ENCODE measurements at regions not wholly inside any gene's neighbourhood (a gene's known extent, or its start where the extent isn't known, plus 50 kb on each side); places are given as distances from the start of the nearest gene placed in this dataset.
"Not testable (repeated sequence)": the region's sequence is repeated elsewhere in the genome, so short reads cannot be mapped to it uniquely, and the experiment has no call there.

DNA sequence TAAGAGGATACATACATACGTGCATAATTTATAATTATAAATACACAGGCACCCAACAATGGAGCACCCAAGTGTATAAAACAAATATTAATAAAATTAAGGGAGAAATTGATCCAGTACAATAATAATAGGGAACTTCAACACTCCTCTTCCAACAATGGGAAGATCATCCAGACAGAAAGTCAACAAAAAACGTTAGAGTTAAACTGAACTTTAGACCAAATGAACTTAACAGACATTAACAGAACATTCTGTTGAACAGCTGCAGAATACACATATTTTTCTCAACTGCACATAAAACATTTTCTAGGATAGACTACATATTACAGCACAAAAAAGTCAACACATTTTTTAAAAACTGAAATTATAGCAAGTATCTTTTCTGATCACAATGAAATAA lies 339.7 kb downstream of the CGGBP1 start:
- no peak for DNase-seq

DNA sequence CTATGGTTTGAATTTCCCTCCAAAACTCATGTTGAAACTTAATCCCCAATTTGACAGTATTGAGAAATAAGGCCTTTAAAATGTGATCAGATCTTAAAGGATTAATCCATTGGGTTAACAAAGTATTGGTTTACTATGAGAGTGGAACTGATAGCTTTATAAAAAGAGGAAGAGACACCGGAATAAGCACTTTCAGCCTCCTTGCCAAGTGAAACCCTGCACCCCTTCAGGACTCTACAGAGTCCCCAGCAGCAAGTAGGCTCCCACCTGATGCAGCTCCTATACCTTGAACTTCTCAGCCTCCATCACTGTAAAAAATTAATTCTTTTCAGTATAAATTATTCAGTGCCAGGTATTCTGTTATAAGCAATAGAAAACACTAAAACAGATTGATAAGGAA lies 348.3 kb downstream of the CGGBP1 start:
- DNase-seq, result no peak

DNA sequence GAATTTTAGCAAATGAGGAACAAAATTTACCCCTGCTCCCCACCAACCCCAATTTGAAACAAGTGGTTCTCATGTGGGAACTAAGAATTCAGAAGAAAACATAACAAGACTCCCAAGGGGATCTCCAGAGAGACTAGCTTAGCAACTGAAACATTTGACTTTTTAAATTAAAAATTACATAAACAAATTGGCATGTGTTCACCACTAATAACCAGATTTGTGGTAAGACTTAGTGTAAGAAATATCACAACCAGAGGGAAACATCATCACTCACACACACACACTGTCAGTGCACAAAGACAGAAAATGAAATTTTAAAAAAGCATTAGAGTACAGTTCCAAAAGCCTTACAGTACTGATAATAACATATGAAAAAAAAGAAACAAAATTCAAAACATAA lies 348.8 kb downstream of the CGGBP1 start:
- DNase-seq, result no peak

DNA sequence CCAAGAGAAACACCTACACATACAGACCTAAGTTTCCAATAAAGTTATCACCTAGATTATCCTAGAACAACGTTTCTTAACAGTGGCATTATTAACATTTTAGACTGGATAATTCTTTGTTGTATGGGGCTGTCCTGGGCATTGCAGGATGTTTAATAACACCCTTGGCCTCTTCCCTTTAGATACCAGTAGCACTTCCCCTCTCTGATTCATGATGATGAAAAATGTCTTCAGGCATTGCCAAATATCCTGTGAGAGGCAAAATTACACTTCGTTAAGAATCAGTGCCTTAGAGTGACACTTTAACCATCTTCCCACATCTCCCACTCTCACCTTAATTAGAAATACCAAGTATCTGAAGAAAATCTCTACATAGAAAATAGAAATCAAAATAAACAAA lies 352.6 kb downstream of the CGGBP1 start:
- DNase-seq, result no peak

DNA sequence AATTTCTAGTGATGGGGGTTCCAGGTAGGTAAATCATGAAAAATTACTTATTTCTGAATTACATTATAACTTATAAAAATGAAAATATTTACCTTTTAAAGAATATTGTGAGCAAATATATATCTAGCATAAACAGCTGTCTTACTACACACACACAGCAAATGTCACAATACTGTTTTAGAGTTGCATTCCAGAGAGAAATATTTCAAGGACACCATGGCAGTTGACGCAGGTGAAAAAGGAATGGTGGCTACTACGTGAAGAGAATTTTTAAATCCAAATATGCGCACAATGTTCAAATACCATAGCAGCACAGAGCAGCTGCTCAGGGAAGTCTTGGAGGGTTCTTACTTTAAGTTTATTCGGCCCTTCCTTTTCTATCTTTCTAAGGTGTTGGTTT lies 356.2 kb downstream of the CGGBP1 start:
- no peak for DNase-seq

DNA sequence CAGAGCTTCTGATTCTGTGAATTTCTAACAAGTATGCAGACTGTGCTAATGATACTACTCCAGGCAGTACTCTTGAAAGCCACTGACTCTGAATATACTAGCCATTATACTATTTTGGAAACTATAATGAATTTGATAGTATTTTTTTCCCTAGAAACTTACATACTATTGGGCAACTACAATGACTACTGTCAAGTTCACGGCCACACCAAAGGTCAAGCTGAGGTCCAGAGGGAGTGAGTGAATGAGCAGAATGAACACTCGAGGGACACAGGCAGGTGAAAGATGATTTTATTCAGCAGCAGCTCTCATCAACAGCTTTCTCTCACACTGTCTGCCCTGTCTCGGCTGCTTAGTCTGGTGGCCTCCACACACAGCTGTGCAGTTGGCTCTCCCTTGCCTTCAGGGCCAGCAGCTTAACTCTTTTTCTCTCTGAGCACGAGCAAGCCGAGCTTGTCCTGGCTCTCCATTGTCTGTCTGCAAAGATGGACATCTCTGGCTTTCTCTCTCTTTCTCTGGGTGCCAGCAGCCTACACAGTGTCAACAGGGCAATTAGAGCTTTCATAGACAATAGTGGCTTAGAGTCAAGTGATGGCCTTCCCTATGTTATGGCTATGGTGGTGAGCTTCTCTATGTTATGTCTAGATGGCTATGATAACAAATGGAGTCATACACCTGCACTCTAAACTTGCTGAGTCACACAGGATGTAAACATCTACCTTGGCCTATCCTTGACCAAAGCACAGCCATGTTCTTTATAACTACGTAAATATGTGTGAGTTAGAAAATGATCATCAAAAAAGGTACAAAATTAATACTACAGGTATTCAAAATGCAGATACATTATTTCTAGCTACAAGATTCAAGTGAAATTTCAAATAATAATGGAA lies 362.4 kb downstream of the CGGBP1 start:
- no peak for DNase-seq

DNA sequence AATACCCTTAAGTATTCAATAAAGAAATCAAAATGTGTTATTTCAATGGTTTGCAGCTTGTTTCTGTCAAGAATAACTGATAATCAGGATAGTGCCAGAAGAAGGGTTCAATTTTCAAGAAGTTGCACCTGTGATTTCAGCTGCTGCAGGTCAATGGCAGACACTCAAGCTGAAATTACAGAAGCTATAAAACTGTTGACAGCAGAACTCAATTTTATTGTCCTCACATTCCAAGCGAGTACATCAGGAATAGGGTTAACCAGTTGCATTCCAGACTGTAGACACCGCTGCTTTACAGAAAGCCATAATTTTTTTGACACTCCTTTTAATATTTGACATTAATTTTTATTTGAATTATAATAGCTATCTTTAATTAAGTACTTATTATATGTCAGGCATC lies 364.1 kb downstream of the CGGBP1 start:
- DNase-seq, result no peak

DNA sequence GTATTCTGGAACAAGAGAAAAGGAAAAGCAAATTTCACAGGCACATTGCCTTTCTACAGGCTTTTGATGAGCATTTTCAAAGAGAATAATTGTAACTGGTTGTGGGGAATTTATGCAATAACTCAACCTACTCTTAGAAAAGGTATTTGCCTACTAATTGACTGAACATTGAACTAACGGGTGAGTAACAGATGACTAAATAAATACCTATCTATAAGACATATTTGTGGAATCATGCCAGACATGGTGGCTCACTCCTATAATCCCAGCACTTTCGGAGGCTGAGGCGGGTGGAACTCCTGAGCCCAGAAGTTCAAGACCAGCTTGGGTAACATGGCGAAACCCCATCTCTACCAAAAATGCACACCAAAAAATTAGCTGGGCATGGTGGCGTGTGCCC lies 367.7 kb downstream of the CGGBP1 start:
- DNase-seq, result no peak

DNA sequence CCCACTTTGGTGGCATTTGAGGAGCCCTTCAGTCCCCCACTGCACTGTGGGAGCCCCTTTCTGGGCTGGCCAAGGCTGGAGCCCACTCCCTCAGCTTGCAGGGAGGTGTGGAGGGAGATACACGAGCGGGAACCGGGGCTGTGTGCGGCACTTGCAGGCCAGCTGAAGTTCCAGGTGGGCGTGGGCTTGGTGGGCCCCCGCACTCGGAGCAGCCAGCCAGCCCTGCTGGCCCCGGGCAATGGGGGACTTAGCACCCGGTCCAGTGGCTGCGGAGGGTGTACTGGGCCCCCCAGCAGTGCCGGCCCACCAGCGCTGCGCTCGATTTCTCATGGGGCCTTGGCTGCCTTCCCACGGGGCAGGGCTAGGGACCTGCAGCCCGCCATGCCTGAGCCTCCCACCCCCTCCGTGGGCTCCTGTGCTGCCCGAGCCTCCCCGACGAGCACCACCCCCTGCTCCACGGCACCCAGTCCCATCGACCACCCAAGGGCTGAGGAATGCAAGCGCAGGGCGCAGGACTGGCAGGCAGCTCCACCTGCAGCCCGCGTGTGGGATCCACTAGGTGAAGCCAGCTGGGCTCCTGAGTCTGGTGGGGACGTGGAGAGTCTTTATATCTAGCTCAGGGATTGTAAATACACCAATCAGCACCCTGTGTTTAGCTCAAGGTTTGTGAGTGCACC lies 379.7 kb downstream of the CGGBP1 start:
- not testable (repeated sequence) for DNase-seq

DNA sequence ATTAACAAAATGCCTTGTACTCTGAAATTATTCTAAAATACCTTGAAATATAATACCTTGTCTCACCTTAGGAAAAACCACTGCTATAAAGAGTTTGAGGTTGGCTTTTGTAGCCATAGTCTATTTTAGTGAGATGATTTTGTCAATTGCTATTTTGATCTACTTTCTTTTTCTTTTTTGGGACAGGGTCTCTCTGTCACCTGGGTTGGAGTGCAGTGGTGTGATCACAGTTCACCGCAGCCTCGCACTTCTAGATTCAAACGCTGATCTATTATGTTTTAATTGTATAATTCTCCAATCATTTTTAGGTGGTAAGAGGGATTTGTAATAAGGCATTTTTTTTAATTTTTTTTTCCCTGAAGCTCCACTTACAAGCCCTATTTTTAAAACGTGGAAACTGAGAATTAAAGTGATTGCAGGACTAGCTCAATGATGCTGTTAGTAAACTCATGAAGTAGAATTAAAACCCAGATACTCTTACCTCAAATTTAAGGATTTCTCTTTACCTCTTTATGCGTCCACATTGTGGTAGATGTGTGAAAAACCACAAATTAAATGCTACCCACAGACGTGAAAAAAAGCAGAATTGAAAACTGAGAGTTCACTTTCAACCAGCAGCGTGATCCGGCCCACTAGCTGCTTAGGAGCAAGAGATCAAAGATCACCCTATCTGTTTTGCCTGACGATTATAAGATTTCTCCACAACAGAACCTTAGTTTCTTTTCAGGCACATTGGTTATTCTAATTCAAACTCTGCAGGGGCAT lies 384.2 kb downstream of the CGGBP1 start:
- DNase-seq, result no peak

DNA sequence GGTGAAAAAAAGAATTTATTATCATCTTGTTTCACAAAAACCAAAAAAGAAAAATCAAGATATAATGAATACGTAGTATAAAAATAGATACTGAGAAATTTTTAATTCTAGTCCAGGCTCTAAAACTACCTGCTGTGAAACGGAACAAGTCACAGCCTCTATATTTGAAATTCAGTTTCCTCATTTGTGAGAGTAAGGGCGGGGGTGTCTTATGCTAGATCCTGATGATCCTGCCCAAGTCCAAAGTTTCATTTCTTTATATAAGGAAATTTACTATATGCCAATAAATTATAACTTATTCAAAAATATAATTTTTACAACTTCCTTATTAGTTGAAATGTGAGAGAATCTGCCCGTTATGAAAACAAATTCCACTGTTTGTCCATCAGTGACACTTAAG lies 385.7 kb downstream of the CGGBP1 start:
- DNase-seq, result no peak

DNA sequence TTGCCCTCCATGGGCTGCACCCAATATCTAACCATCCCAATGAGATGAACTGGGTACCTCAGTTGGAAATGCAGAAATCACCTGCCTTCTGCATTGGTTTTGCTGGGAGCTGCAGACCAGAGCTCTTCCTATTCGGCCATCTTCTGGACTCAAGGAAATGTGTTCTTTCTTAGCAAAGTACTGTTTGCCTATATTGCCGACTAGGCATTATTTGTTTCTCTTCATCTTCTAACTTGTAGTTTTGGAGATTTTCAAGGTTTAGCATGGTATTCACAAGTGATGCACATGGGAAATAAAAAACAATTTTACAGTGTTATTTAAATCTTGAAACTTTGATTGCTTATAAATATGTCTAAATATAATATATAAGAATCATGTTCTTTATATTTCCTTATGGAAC lies 377.8 kb upstream of the POU1F1 start:
- no peak for DNase-seq

DNA sequence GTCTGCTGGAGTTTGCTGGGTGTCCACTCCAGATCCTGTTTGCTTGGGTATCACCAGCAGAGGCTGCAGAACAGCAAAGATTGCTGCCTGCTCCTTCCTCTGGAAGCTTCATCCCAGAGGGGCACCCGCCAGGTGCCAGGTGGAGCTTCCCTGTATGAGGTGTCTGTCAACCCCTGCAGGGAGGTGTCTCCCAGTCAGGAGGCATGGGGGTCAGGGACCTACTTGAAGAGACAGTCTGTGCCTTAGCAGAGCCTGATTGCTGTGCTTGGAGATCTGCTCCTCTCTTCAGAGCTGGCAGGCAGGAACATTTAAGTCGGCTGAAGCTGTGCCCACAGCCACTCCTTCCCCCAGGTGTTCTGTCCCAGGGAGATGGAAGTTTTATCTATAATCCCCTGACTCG lies 376.8 kb upstream of the POU1F1 start:
- DNase-seq, result not testable (repeated sequence)

DNA sequence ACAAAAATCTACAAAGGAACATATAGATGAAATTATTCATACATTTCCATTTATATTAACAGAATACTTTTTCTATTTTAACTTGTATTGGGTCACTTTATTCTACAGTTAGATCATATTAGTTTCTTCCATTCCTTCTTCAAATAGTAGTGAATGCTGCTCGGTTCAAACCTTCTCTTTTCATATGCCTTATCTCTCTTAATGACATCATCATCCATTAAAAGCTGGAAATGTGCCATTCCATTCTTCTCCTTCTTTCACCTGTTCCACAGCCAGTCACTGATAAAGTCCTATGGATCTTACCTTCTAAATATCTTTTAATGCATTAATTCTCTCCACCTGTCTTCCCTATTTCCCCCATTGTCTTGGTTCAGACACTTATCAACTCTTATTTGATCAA lies 358.0 kb upstream of the POU1F1 start:
- DNase-seq, result no peak

DNA sequence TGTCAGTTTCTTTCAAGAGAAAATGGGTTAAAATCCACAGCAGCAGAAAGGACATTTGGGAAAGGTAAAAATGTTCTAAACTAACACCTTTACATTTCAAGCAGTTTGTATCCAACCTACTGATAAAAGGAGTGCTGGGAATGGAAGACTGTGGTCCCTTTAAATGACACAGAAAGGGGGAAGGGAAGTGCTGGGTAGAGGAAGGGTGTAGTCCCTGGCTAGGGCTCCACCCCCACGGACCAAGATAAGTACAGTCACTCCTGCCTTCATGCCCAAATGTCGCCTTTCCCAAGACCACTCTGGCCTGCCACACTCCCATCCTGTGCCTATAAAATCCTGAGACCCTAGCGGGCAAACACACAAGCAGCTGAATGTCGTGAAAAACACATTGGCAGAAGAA lies 350.9 kb upstream of the POU1F1 start:
- no peak for DNase-seq

DNA sequence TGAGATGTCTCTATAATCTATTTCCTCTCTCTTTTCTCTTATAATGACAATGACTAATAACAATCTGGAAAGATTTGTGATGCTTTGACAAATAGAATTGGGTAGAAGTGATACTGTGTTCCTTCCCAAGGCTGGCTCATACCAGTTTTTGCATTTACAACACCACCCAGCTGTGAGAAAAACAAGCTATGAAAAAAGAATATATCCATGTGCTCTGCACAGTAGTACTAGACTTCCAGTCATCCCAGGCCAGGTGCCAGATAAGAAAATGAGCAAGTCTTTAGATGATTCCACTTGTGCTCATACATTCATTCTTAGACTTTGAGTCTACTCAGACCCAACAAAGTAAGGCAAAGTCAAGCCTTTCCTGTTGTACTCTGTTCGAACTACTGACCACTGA lies 350.2 kb upstream of the POU1F1 start:
- no peak for DNase-seq

DNA sequence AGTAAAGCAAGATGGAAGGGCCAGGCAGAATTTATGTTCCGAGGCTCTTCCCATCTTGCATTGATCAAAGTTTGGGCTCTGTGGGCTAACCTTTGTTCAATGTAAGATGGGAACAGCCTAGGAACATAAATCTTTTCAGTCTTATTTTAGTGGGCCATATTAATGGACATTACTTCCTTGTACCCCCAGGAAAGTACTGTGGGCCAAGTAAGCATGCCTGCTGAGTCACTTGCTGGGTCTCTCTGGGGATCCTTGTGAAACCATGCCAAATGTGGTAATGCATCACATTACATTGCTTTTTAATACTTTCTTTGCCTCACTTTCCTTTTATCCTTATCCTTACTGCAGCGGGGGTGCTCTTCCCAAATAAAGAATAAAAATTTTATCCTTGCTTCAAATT lies 349.5 kb upstream of the POU1F1 start:
- no peak for DNase-seq

DNA sequence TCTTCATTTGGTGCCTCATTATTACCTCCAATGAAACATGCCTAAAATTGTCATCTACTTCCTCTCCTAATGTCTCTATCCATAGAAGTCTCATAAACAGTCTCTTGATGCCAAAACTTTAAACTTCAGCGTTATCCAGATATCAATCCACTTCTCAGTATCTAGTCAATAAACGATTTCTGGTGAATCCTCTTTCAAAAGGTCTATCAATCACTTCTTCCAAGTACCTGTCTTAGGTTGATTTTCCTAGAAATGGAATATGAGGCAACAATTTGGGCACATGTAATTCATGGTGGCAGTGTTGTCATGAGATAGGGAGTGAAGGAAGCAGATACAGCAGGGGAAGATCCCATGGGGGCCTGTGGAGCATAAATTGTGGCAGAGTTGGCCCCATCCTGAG lies 348.5 kb upstream of the POU1F1 start:
- no peak for DNase-seq

DNA sequence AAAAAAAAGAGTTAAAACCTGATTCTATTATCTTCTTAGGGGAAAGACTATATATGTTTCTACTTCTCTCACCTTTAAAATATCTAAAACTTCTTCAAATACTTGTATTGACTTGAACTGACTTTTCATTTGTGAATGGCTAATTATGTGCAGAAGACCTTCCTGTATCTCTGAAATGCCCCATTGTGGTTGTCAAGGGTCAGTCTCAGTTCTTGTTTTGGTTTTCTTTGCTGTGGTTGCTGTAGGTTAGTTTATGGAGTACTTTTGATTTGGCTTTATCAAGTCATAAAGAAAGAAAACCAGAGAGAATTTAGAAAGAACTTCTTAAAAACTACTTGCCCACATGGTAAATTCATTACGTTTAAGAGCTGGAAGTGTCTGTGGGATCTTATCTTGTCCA lies 345.3 kb upstream of the POU1F1 start:
- no peak for DNase-seq

DNA sequence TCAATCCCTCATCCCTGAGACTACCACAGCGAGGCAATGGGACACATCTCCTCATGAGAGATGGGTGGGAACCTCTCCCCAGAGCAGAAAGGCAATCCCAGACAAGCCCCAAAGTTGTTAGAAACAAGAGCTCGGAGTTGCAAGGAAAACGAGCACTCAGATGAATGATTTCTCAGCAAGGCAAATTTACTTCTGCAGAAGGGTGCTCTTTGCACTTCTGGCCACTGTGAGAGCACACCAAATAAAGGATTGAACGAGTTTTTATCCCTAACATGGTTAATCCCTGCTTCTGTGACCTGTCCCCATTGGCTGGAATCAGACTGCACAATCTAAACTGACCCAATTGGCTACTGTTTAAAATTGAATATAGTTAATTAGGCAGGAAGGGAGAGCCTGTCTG lies 339.1 kb upstream of the POU1F1 start:
- DNase-seq, result no peak

DNA sequence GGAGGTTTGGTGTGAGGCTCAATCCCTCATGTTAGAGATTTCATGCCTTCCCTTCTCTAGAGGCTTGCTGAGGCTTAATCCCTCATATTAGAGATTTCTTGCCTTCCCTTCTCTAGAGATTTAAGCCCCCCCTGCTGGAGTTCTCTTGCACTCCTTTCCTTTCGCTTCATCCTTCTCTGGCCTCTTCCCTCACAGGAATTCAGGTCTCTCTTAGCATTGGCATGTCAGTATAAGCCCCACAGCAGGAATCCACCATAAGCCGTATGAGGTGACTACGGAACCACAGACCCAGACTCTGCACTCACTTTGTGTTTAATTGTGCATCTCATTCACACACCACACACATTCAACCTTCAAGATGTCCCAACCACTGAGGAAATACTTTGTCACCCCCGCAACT lies 338.6 kb upstream of the POU1F1 start:
- no peak for DNase-seq

DNA sequence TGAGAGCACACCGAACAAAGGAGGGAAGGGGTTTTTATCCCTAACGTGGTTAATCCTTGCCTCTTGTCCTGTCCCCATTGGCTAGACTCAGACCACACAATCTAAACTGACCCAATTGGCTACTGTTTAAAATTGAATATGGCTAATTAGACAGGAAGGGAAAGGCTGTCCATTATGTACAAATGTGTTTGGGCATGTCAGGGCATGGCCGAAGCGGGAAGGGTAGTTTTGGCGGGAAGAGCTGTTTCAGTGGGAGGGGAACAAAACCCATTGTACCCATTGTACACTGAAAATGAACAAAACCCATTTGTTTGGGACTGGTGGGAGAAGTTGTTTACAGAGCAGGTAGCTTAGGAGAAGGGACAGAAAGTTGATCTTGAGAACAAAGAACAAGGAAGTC lies 330.9 kb upstream of the POU1F1 start:
- no peak for DNase-seq

DNA sequence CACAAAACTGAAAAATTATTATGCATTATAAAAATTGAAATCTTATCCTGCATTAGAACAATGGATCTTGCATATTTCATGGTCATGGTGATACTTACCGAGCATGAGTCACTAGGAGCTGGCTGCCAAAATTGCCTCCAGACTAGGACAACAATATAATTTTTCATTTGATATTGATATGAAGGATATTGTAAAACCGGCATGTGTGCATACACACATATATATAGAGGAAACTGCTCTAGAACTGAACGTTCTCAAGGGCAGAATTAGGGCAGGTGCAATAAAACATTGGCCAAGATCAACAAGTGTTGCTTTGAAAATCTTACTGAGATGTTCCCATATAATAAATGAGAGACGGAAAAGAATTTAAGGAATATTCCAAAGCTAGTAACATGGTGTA lies 319.4 kb upstream of the POU1F1 start:
- DNase-seq, result no peak
